ENCODE measurements at regions not wholly inside any gene's neighbourhood (a gene's known extent, or its start where the extent isn't known, plus 50 kb on each side); places are given as distances from the start of the nearest gene placed in this dataset.
"Not testable (repeated sequence)": the region's sequence is repeated elsewhere in the genome, so short reads cannot be mapped to it uniquely, and the experiment has no call there.

GRCh38 chr9:86997156-86997555 is 49.9 kb upstream of the GAS1 start:
- no peak for DNase-seq (ENCODE audit: low spot score)

- DNase-seq (ENCODE audit: low spot score) = no peak
These were observed 50.6 kb upstream of the GAS1 start for GRCh38 chr9:86997951-86998350.

- DNase-seq (ENCODE audit: low spot score) = no peak
These were observed 55.2 kb upstream of the GAS1 start for GRCh38 chr9:87002517-87002916.

- DNase-seq (ENCODE audit: low spot score) = no peak
These were observed 56.7 kb upstream of the GAS1 start for GRCh38 chr9:87004016-87004415.

GRCh38 chr9:87006956-87007355 is 59.6 kb upstream of the GAS1 start:
- DNase-seq (ENCODE audit: low spot score) = no peak

GRCh38 chr9:87007711-87008366 is 60.5 kb upstream of the GAS1 start:
- no peak for DNase-seq (ENCODE audit: low spot score)

- DNase-seq (ENCODE audit: low spot score) = no peak
These were observed 61.4 kb upstream of the GAS1 start for GRCh38 chr9:87008667-87009066.

- DNase-seq (ENCODE audit: low spot score) = no peak
These were observed 63.3 kb upstream of the GAS1 start for GRCh38 chr9:87010626-87011025.

- DNase-seq (ENCODE audit: low spot score) = no peak
These were observed 64.2 kb upstream of the GAS1 start for GRCh38 chr9:87011551-87011950.

- no peak for DNase-seq (ENCODE audit: low spot score)
These were observed 66.2 kb upstream of the GAS1 start for GRCh38 chr9:87013490-87013889.

GRCh38 chr9:87014436-87014835 is 67.1 kb upstream of the GAS1 start:
- DNase-seq (ENCODE audit: low spot score) = no peak

GRCh38 chr9:87016681-87017080 is 69.4 kb upstream of the GAS1 start:
- no peak for DNase-seq (ENCODE audit: low spot score)

GRCh38 chr9:87020169-87020950 is 73.1 kb upstream of the GAS1 start:
- DNase-seq (ENCODE audit: low spot score) = no peak

- DNase-seq (ENCODE audit: low spot score) = no peak
These were observed 74.9 kb upstream of the GAS1 start for GRCh38 chr9:87022178-87022577.

- no peak for DNase-seq (ENCODE audit: low spot score)
These were observed 78.9 kb upstream of the GAS1 start for GRCh38 chr9:87026204-87026603.

GRCh38 chr9:87028836-87029235 is 81.5 kb upstream of the GAS1 start:
- not testable (repeated sequence) for DNase-seq (ENCODE audit: low spot score)

- no peak for DNase-seq (ENCODE audit: low spot score)
These were observed 82.6 kb upstream of the GAS1 start for GRCh38 chr9:87029905-87030304.

GRCh38 chr9:87034841-87035240 is 87.5 kb upstream of the GAS1 start:
- no peak for DNase-seq (ENCODE audit: low spot score)

GRCh38 chr9:87035879-87036278 is 88.6 kb upstream of the GAS1 start:
- DNase-seq (ENCODE audit: low spot score) = no peak

- no peak for DNase-seq (ENCODE audit: low spot score)
These were observed 89.2 kb upstream of the GAS1 start for GRCh38 chr9:87036506-87036905.

GRCh38 chr9:87039809-87040392 is 92.6 kb upstream of the GAS1 start:
- DNase-seq (ENCODE audit: low spot score) = no peak

- DNase-seq (ENCODE audit: low spot score) = no peak
These were observed 93.2 kb upstream of the GAS1 start for GRCh38 chr9:87040410-87041009.

Measured in D341Med (cell line).